ENCODE measurements at regions not wholly inside any gene's neighbourhood (a gene's known extent, or its start where the extent isn't known, plus 50 kb on each side); places are given as distances from the start of the nearest gene placed in this dataset.

DNA sequence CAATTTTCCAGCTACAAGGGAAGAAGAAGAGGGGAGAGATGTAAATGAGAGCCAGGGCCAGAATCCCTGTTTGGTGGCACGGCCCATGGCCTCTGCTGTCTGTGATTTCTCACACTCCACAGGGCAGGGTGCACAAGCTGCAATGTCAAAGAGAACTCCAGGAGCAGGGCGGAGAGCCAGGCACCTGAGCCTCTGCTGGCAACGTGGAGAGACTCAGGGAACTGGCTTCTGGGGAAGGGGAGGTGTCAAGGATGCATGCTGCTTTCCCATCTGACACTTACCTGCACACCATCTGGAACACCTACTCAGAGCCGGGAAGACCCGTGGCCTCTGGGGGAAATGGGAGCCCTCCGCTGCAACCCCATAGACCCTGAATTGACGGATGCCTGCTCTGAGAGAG lies 507.5 kb upstream of the NR2F2 start (continued):
- TF ChIP-seq, protein P1, sequence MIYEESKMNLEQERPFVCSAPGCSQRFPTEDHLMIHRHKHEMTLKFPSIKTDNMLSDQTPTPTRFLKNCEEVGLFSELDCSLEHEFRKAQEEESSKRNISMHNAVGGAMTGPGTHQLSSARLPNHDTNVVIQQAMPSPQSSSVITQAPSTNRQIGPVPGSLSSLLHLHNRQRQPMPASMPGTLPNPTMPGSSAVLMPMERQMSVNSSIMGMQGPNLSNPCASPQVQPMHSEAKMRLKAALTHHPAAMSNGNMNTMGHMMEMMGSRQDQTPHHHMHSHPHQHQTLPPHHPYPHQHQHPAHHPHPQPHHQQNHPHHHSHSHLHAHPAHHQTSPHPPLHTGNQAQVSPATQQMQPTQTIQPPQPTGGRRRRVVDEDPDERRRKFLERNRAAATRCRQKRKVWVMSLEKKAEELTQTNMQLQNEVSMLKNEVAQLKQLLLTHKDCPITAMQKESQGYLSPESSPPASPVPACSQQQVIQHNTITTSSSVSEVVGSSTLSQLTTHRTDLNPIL (CRISPR knock-in tag; IDR thresholded peaks at IDR 0.05; ENCODE audit: low read depth) = no peak
- TF ChIP-seq POU6F1 (CRISPR knock-in tag; IDR thresholded peaks at IDR 0.05; ENCODE audit: borderline replicate concordance, low read depth) (no peak), CSRNP3 (CRISPR knock-in tag; IDR thresholded peaks at IDR 0.05) (no peak), RARB (CRISPR knock-in tag; IDR thresholded peaks at IDR 0.05) (no peak), ESRRG (CRISPR knock-in tag; IDR thresholded peaks at IDR 0.05) (no peak)

- TF ChIP-seq TCF4 (CRISPR knock-in tag; IDR thresholded peaks at IDR 0.05; ENCODE audit: borderline replicate concordance) = no peak
- TF ChIP-seq TOX (CRISPR knock-in tag; IDR thresholded peaks at IDR 0.05; ENCODE audit: borderline replicate concordance) = no peak
- TF ChIP-seq OSR1 (CRISPR knock-in tag; IDR thresholded peaks at IDR 0.05) = no peak
- TF ChIP-seq POU6F1 (CRISPR knock-in tag; IDR thresholded peaks at IDR 0.05; ENCODE audit: borderline replicate concordance, low read depth) = no peak
- ATAC-seq = no peak
Observed at GRCh38 chr15:95825208-95825607, 505.3 kb upstream of the NR2F2 start.

DNA sequence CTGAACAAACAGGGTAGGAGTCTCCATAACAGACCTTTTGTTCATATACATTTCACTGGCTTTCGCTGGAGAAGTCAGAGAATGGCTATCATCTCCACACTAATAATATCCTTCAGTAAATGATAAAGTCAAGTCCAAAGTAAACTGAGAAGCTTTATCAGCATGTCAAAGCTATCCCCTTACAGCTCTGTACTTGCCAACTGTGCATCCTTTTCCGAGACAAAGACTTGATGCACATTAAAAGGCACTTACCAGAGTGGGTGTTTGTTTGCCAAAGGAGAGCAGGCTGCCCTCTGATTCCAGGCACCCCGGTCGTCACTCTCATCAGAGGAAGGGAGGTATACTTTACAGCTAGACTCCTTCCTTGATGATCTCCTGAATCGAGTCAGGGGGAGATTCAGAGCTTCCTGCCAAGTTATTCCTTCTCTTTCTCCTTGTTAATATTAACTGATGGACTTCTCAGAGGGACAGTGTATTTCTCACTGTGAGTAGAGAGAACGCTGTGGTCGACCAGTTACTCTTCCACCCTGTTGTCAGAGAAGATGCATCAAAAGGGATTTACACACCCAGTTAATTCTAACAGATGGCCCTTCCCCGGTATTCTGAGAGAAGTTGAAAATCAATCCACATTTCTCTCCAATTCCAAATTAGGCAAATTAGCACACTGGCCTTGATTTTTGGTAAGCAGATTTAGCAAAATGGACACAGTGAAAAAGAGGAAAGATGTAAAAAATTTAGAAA lies 504.7 kb upstream of the NR2F2 start:
- TF ChIP-seq TCF4 (CRISPR knock-in tag; IDR thresholded peaks at IDR 0.05; ENCODE audit: borderline replicate concordance) (no peak), ZNF565 (CRISPR knock-in tag; conservative IDR thresholded peaks at IDR 0.05; ENCODE audit: low read depth) (no peak), PPARA (CRISPR knock-in tag; IDR thresholded peaks at IDR 0.05; ENCODE audit: borderline replicate concordance) (no peak), GLIS3 (CRISPR knock-in tag; IDR thresholded peaks at IDR 0.05) (no peak), CSDC2 (CRISPR knock-in tag; IDR thresholded peaks at IDR 0.05) (no peak), ZNF70 (CRISPR knock-in tag; IDR thresholded peaks at IDR 0.05) (no peak), ZFP3 (CRISPR knock-in tag; IDR thresholded peaks at IDR 0.05) (no peak), OSR1 (CRISPR knock-in tag; IDR thresholded peaks at IDR 0.05) (no peak), SNAI2 (CRISPR knock-in tag; IDR thresholded peaks at IDR 0.05) (no peak), ZFP30 (CRISPR knock-in tag; IDR thresholded peaks at IDR 0.05) (no peak), ZNF8 (CRISPR knock-in tag; IDR thresholded peaks at IDR 0.05) (no peak), TOX (CRISPR knock-in tag; IDR thresholded peaks at IDR 0.05; ENCODE audit: borderline replicate concordance) (no peak), ARNTL (CRISPR knock-in tag; IDR thresholded peaks at IDR 0.05; ENCODE audit: borderline replicate concordance, low read depth) (no peak)
- TF ChIP-seq, protein P2, sequence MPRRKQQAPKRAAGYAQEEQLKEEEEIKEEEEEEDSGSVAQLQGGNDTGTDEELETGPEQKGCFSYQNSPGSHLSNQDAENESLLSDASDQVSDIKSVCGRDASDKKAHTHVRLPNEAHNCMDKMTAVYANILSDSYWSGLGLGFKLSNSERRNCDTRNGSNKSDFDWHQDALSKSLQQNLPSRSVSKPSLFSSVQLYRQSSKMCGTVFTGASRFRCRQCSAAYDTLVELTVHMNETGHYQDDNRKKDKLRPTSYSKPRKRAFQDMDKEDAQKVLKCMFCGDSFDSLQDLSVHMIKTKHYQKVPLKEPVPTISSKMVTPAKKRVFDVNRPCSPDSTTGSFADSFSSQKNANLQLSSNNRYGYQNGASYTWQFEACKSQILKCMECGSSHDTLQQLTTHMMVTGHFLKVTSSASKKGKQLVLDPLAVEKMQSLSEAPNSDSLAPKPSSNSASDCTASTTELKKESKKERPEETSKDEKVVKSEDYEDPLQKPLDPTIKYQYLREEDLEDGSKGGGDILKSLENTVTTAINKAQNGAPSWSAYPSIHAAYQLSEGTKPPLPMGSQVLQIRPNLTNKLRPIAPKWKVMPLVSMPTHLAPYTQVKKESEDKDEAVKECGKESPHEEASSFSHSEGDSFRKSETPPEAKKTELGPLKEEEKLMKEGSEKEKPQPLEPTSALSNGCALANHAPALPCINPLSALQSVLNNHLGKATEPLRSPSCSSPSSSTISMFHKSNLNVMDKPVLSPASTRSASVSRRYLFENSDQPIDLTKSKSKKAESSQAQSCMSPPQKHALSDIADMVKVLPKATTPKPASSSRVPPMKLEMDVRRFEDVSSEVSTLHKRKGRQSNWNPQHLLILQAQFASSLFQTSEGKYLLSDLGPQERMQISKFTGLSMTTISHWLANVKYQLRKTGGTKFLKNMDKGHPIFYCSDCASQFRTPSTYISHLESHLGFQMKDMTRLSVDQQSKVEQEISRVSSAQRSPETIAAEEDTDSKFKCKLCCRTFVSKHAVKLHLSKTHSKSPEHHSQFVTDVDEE (CRISPR knock-in tag; IDR thresholded peaks at IDR 0.05) = no peak
- no peak for ATAC-seq

Data from SK-N-SH treated with all-trans-retinoic acid at 6 μM for 48 hours (cell line).